MG63 (cell line): ENCODE measurements at regions not wholly inside any gene's neighbourhood (a gene's known extent, or its start where the extent isn't known, plus 50 kb on each side); places are given as distances from the start of the nearest gene placed in this dataset.

ENCODE experiments used
- DNase-seq: peaks from one replicate; pipeline ENCODE4 v3.0.0-alpha.2; 2020
- H3K27me3 ChIP-seq: fragments of 250-450 bp; sonication (Bioruptor Pico); 2 replicates; pipeline ENCODE4 v1.5.1; 2020; ENCODE audit warnings: mild to moderate bottlenecking, moderate library complexity
- H3K36me3 ChIP-seq: fragments of 250-450 bp; sonication (Bioruptor Pico); 2 replicates; pipeline ENCODE4 v1.5.1; 2020; ENCODE audit warnings: mild to moderate bottlenecking, moderate library complexity
- H3K4me3 ChIP-seq: fragments of 250-450 bp; sonication (Bioruptor Pico); 2 replicates; pipeline ENCODE4 v1.5.1; 2020; ENCODE audit warnings: mild to moderate bottlenecking, moderate library complexity
- H3K9me3 ChIP-seq: fragments of 250-450 bp; sonication (Bioruptor Pico); 2 replicates; pipeline ENCODE4 v1.5.1; 2020; ENCODE audit warnings: mild to moderate bottlenecking, moderate library complexity

- Histone ChIP-seq H3K27me3 (no peaks in the 10 kb centered on the region), H3K36me3 (no peaks in the 10 kb centered on the region), H3K4me3 (no peak overlapping the region), H3K9me3 (no peaks in the 10 kb centered on the region)
- no peak for DNase-seq
Measured at GRCh38 chr19:28428663-28429348, 784.1 kb downstream of the UQCRFS1 start.

- H3K4me3 ChIP-seq: no peak overlapping the region
- no peaks in the 10 kb centered on the region for H3K9me3 ChIP-seq
Measured at GRCh38 chr19:28427376-28428083, 785.4 kb downstream of the UQCRFS1 start.

GRCh38 chr19:28426730-28427225 is 786.2 kb downstream of the UQCRFS1 start:
- Histone ChIP-seq H3K4me3 (no peak overlapping the region), H3K36me3 (no peaks in the 10 kb centered on the region), H3K27me3 (no peaks in the 10 kb centered on the region), H3K9me3 (no peaks in the 10 kb centered on the region)
- peak; percentile 49 for DNase-seq

More at GRCh38 chr19:28427376-28428083, 785.4 kb downstream of the UQCRFS1 start:
- H3K36me3 ChIP-seq: no peaks in the 10 kb centered on the region
- no peaks in the 10 kb centered on the region for H3K27me3 ChIP-seq
- DNase-seq: peak; percentile 68

GRCh38 chr19:28426110-28426729 is 786.7 kb downstream of the UQCRFS1 start:
- Histone ChIP-seq H3K27me3 (no peaks in the 10 kb centered on the region), H3K4me3 (no peak overlapping the region), H3K9me3 (no peaks in the 10 kb centered on the region), H3K36me3 (no peaks in the 10 kb centered on the region)
- DNase-seq: no peak

- Histone ChIP-seq H3K27me3 (no peaks in the 10 kb centered on the region), H3K4me3 (no peak overlapping the region), H3K36me3 (no peaks in the 10 kb centered on the region), H3K9me3 (no peaks in the 10 kb centered on the region)
- no peak for DNase-seq
Measured at GRCh38 chr19:28425046-28425931, 787.7 kb downstream of the UQCRFS1 start.

- no peak for DNase-seq
- no peaks in the 10 kb centered on the region for H3K36me3 ChIP-seq
- no peaks in the 10 kb centered on the region for H3K27me3 ChIP-seq
- H3K4me3 ChIP-seq: no peak overlapping the region
- no peaks in the 10 kb centered on the region for H3K9me3 ChIP-seq
Measured at GRCh38 chr19:28424662-28425045, 788.3 kb downstream of the UQCRFS1 start.

GRCh38 chr19:28424077-28424476 is 788.9 kb downstream of the UQCRFS1 start:
- Histone ChIP-seq H3K9me3 (no peaks in the 10 kb centered on the region), H3K4me3 (no peak overlapping the region), H3K36me3 (no peaks in the 10 kb centered on the region), H3K27me3 (no peaks in the 10 kb centered on the region)
- no peak for DNase-seq

GRCh38 chr19:28422791-28423650 is 789.9 kb downstream of the UQCRFS1 start:
- Histone ChIP-seq H3K36me3 (no peaks in the 10 kb centered on the region), H3K4me3 (no peak overlapping the region), H3K27me3 (no peaks in the 10 kb centered on the region), H3K9me3 (no peaks in the 10 kb centered on the region)
- DNase-seq: no peak

- Histone ChIP-seq H3K36me3 (no peaks in the 10 kb centered on the region), H3K9me3 (no peaks in the 10 kb centered on the region), H3K27me3 (no peaks in the 10 kb centered on the region; the same call in 1 of the 2 replicates), H3K4me3 (no peak overlapping the region)
- no peak for DNase-seq
Measured at GRCh38 chr19:28422046-28422445, 790.9 kb downstream of the UQCRFS1 start.

GRCh38 chr19:28420811-28421550 is 792.0 kb downstream of the UQCRFS1 start:
- Histone ChIP-seq H3K9me3 (no peaks in the 10 kb centered on the region), H3K27me3 (no peaks in the 10 kb centered on the region; the same call in 1 of the 2 replicates), H3K4me3 (no peak overlapping the region), H3K36me3 (no peaks in the 10 kb centered on the region)
- DNase-seq: no peak

GRCh38 chr19:28419312-28419711 is 793.6 kb downstream of the UQCRFS1 start:
- H3K36me3 ChIP-seq: no peaks in the 10 kb centered on the region
- no peak for DNase-seq
- H3K27me3 ChIP-seq: no peaks in the 10 kb centered on the region; the same call in 1 of the 2 replicates
- no peak overlapping the region for H3K4me3 ChIP-seq
- no peaks in the 10 kb centered on the region for H3K9me3 ChIP-seq

- Histone ChIP-seq H3K9me3 (no peaks in the 10 kb centered on the region), H3K4me3 (no peak overlapping the region), H3K27me3 (no peaks in the 10 kb centered on the region; the same call in 1 of the 2 replicates), H3K36me3 (no peaks in the 10 kb centered on the region)
- DNase-seq: no peak
Measured at GRCh38 chr19:28417361-28417760, 795.6 kb downstream of the UQCRFS1 start.

- H3K9me3 ChIP-seq: no peaks in the 10 kb centered on the region
- DNase-seq: no peak
- no peaks in the 10 kb centered on the region for H3K36me3 ChIP-seq
- H3K27me3 ChIP-seq: no peaks in the 10 kb centered on the region; the same call in 1 of the 2 replicates
- H3K4me3 ChIP-seq: no peak overlapping the region
Measured at GRCh38 chr19:28416245-28416644, 796.7 kb downstream of the UQCRFS1 start.

GRCh38 chr19:28414748-28415147 is 798.2 kb downstream of the UQCRFS1 start:
- H3K36me3 ChIP-seq: no peaks in the 10 kb centered on the region
- no peaks in the 10 kb centered on the region; the same call in 1 of the 2 replicates for H3K27me3 ChIP-seq
- no peak overlapping the region for H3K4me3 ChIP-seq
- DNase-seq: no peak
- H3K9me3 ChIP-seq: no peaks in the 10 kb centered on the region

- Histone ChIP-seq H3K27me3 (no peaks in the 10 kb centered on the region), H3K4me3 (no peak overlapping the region), H3K9me3 (no peaks in the 10 kb centered on the region), H3K36me3 (no peaks in the 10 kb centered on the region)
- DNase-seq: no peak
Measured at GRCh38 chr19:28409859-28410258, 803.1 kb downstream of the UQCRFS1 start.
